NCI-H69 (cell line): ENCODE measurements at regions not wholly inside any gene's neighbourhood (a gene's known extent, or its start where the extent isn't known, plus 50 kb on each side); places are given as distances from the start of the nearest gene placed in this dataset.
"Not testable (repeated sequence)": the region's sequence is repeated elsewhere in the genome, so short reads cannot be mapped to it uniquely, and the experiment has no call there.

Source experiments
- DNase-seq: peaks from one replicate; lab custom pipeline; 2025; lab: John Stamatoyannopoulos, UW

DNA sequence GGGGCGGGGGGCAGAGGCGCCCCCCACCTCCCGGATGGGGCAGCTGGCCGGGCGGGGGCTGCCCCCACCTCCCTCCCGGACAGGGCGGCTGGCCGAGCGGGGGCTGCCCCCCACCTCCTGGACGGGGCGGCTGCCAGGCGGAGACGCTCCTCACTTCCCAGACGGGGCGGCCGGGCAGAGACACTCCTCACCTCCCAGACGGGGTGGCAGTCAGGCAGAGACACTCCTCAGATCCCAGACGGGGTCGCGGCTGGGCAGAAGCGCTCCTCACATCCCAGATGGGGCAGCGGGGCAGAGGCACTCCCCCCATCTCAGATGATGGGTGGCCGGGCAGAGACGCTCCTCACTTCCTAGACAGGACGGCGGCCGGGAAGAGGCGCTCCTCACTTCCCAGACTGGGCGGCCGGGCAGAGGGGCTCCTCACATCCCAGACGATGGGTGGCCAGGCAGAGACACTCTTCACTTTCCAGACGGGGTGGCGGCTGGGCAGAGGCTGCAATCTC, 240.1 kb downstream of the NPIPA7 start:
- not testable (repeated sequence) for DNase-seq

DNA sequence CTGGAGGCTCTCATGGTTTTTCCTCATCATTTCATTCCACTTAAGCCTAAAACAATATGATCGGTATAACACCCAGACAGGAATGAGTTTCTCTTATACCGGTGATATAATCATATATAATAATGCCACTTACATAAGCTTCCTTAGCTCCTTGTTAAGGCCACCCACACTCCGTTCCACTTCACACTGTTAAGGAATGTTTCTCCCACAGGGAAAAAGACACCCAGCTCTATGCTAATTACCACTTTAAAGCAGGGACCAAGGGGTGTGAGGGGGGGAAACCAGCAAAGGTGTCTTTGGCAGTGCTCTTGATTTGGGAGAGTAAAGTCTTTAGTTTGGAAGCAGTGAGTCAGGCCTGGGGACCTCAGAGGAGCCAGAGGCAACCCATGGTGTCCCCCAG, 245.4 kb downstream of the NPIPA7 start:
- DNase-seq: not testable (repeated sequence)

DNA sequence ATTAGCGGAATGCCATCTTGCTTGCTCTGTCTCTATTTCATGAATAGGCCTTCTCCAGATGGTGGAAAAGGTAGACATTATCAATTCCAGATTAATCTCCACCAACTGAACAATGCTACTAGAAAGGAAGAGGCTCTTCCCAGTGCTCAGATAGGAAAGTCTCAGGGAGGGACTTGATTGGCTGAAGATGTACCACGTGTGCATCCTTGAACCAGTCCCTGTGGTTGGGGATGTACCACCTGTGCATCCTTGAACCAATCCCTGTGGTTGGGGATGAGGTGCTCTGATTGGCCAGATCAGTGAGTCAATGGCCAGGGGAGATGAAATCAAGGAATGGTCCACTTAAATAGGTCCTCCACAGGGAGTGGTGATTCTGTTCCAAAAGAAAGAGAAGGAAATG, 246.2 kb downstream of the NPIPA7 start:
- not testable (repeated sequence) for DNase-seq

DNA sequence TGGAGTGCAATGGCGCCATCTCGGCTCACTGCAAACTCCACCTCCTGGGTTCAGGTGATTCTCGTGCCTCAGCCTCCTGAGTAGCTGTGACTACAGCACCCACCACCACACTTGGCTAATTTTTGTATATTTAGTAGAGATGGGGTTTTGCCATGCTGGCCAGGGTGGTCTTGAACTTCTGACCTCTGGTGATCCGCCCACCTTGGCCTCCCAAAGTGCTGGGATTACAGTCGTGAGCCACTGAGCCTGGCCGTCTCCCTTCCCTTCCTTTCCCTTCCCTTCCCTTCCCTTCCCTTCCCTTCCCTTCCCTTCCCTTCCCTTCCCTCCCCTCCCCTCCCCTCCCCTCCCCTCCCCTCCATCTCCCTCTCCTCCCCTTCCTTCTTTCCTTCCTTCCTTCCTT, 248.9 kb downstream of the NPIPA7 start:
- not testable (repeated sequence) for DNase-seq

DNA sequence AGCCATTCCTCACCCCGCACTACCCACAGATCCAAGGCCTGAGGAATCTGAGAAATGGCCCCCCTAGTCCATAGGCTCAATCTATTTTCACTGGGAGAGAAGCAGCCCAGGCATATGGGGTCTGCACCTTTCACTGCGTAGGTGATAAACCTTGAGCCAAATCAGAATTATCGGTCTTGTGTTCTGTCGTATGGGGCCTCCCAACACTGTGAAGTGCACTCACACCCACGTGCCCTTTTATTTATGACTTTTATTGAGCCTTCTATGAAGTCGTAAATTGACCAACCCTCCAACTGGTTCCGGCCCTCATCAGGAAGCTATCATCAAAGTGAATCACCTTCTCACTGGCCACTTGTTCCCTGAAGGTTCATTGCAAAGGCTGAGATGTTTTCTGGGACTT, 259.3 kb downstream of the NPIPA7 start:
- not testable (repeated sequence) for DNase-seq

DNA sequence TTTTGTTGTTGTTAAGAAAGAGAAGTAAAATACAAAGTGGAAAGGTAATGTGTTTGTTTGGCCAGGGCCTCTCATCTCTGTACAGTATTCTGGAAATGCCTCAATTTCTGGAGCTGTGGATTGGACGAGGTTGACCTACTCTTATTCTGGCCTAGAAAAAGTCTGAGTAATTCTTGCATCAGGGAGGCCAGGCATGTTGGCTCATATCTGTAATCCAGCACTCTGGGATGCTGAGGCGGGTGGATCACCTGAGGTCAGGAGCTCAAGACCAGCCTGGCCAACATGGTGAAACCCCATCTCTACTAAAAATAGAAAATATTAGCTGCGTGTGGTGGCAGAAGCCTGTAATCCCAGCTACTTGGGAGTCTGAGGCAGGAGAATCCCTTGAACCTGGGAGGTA, 259.8 kb downstream of the NPIPA7 start:
- not testable (repeated sequence) for DNase-seq

DNA sequence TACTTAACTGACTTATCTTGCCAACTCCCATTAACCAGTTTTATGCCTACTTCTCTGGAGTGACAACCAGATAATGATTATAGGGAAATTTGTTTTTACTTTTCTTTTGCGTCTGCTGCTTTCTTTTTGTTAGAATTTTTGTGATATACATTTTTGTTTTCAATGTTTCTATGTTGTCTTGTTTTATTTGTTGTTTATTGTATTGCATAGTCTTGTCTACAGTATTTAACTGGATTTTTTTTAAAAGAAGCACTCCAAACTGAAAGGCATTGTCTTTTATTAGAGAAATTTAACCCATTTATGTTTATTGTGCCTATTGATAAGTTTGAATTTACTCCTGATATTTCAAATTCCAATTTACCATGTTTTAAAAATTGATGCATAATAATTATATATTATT, 264.9 kb downstream of the NPIPA7 start:
- not testable (repeated sequence) for DNase-seq

DNA sequence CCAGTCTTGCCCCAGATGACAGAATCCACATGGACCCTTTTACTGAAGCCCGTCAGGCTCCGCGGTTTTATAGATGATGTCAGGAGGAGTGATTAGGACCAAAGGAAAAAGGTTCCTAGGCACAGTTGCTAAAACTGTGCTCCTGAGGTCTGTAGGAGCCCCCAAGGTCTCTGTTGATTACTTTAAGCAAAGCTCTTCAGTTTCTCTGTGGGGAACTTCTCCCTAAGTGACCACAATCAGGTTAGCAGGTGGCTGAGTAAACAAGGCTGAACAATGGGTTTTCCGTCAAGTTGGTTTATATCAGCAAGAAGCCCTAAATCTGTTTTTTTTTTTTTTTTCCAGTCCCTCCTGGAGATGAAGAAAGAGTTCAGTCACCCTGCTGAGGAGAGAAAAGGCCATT, 269.1 kb downstream of the NPIPA7 start:
- DNase-seq: not testable (repeated sequence)

DNA sequence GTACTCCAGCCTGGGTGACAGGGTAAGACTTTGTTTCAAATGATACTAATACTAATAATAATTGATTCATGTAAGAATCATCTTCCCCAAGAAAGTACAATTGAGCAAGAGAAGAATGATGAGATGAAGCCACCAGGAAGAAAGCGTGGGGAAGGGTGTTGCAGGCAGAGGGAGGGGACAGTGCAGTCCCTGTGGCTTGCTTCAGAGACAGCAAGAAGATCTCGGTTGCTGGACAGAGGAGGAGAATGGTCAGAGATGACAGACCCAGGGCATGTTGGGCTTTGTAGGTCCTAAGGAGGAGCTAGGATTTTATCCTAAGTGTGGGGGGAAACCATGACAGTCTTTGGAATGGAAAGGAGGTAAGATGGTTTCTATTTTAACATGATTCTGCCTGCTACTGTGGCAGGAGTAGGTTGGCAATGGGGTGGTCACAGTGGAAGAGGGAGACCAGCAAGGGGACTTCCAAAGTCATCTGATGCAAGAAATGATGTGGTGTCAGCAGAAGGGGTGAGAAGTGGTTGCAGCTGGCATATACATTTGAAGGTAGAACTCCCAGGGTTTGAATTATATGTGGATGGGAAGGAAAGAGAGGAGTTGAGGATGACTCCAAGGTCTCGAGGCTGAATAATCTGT, 293.4 kb downstream of the NPIPA7 start:
- not testable (repeated sequence) for DNase-seq

DNA sequence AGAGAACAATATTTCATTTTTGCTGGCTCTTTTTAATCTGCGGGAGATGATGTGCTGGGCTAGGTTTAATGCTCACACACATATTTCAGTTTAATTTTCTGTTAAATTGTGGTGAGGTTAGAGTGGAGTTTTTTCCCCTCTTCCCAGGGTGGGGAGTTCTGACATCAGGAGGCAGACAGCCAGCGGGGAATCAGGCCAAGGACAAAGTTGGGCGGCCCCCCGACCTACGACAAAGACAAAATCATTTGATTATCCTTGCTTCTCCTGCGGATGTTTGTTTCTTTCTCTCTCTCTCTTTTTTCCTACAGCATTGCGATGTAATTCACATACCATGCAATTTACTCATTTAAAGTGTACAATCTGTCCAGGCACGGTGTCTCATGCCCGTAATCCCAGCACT, 295.9 kb downstream of the NPIPA7 start:
- not testable (repeated sequence) for DNase-seq

DNA sequence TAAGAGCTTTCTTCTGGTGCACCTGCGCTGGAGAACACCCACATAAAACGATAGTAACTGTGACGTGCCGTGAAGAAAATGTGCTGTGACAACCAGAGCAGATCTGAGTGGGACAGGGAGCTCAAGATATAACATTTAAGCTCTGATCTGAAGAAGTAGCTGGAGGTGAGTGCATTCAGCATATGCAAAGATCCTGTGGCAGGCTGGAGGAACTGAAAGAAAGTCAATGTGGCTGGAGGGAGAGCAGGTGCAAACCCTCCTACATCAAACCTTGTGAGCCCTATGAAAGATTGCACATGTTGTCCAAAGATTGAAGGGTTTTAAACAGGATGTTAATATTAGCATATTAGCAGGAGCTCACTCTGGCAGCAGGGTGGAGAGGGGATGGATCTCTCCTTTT, 342.9 kb downstream of the NPIPA7 start:
- DNase-seq: not testable (repeated sequence)

DNA sequence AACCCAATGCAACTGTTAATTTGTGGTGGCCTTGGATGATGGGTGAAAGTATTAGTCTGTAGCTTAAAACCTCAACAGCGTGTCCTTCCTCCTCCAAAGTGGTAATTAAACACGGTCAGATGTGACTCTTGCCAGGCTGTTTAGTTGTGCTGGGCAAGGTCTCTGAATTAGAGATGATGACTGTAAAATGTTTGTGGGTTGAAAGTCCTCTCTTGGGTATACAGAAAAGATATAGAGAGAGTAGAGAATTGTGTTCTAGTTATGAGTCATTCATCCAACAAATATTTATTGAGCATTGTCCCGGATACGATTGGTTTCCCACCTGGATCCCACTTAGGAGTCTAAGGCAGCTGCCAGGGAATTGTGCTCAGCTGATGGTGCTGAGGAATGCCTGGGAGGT, 343.7 kb downstream of the NPIPA7 start:
- DNase-seq: not testable (repeated sequence)

DNA sequence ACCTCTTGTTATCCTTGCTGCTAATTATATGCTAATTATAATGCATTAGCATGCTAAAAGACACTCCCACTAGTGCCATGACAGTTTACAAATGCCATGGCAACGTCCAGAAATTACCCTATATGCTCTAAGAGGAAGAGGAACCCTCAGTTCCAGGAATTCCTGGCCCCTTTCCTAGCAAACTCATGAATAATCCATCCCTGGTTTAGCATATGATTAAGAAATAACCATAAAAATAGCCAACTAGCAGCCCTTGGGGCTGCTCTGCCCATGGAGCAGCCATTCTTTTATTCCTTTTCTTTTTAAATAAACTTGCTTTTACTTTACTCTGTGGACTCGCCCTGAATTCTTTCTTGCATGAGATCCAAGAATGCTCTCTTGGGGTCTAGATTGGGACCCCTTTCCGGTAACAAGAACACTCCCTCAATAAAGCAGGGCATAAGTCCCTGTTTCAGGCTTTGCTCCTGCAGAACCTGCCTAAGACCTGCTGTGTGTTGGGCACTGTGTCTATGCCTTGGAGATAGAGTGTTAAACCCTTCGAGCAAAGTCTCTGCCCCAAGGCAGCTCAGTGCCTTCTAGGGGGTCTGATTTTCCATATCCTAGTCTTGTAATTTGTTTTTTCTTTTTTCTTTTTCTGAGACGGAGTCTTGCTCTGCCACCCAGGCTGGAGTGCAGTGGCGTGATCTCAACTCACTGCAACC, 345.0 kb downstream of the NPIPA7 start:
- not testable (repeated sequence) for DNase-seq

DNA sequence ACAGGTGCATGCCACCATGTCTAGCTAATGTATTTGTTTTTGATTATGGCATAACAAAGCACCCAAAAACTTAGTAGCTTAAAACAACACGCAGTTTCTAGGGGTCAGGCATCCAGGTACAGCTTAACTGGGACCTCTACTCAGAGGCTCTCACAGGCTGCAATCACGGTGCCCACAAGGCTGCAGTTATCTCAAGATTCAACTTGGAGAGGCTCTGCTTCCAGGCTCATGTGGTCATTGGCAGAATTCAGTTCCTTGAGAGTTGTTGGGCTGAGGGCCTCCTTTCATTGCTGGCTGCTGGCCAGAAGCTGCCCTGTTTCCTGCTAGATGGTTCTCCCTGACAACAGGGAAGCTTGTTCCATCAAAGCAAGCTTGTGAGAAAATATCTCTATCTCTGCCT, 348.1 kb downstream of the NPIPA7 start:
- not testable (repeated sequence) for DNase-seq

DNA sequence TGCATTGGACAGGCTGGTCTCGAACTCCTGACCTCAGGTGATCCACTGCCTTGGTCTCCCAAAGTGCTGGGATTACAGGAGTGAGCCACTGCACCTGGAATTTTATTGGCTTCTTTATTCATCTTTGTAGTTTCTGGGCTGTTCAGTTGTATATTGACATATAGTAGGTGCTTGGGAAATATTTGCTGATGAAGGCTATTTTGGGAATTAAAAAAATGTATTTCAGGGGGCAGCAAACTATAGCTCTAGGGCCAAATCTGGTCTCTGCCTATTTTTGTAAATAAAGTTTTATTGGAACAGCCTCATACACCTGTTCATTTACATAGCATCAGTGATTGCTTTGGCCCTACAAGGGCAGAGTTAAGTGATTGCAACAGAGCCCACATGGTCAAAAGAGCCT, 363.6 kb downstream of the NPIPA7 start:
- DNase-seq: not testable (repeated sequence)

DNA sequence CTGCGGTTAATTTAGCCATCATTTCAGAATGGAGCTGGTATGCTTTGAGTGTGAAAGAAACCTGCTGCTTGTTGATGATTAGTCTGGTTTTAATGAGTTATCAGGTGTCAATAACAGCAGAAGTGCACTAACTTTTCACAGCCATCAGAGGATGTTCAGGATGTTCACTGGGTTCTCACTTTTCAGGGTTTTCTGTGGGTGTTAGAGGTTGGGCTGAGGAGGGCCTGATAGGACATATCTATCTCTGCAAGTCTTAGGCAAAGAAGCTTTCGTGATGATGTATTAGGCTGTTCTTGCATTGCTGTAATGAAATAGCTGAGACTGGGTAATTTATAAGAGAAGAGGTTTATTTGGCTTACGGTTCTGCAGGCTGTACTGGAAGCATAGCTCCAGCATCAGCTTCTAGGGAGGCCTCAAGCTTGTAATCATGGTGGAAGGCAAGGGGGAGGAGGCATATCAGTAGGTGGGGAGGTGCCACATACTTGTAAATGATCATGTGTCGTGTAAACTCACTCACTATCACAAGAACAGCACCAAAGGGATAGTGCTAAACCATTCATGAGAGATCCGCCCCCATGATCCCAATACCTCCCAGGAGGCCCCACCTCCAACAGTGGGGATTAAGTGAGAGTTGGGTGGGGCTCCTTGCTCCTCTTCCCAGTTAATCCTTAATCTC, 376.2 kb downstream of the NPIPA7 start:
- not testable (repeated sequence) for DNase-seq

DNA sequence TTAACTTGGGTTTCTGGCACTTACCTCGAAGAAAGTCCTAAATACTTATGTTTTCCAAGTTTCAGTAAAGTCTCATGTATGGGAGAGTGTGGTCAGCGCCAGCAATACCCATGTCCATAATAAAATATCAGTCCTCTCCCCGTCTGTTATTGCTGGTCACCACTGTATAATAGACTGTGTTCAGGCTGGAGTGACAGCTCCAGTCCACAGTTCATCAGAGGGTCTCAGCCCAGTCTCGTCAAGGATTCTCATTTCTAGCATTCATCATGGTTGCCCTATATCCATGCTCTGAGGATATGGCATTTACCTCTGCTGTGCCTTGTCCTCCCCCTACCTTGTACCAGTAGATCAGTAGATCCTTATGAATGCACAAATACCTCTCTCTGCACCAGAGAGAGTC, 384.5 kb downstream of the NPIPA7 start:
- DNase-seq: no peak

DNA sequence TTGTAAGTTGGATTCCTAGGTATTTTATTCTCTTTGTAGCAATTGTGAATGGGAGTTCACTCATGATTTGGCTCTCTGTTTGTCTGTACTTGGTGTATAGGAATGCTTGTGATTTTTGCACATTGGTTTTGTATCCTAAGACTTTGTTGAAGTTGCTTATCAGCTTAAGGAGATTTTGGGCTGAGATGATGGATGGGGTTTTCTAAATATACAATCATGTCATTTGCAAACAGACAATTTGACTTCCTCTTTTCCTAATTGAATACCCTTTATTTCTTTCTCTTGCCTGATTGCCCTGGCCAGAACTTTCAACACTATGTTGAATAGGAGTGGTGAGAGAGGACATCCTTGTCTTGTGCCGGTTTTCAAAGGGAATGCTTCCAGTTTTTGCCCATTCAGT, 391.8 kb downstream of the NPIPA7 start:
- DNase-seq: not testable (repeated sequence)

DNA sequence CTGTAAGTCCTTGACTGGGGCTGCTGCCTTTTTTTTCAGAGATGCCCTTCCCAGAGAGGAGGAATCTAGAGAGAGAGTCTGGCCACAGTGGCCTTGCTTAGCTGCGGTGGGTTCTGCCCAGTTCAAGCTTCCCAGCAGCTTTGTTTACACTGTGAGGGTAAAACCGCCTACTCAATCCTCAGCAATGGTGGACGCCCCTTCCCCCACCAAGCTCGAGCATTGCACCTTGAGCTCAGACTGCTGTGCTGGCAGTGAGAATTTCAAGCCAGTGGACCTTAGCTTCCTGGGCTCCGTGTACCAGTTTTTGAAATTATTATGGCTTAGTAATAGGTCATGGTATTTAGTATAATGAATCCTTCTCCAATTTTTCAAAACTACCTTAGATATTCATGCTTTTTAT, 395.4 kb downstream of the NPIPA7 start:
- peak; percentile 3 for DNase-seq

DNA sequence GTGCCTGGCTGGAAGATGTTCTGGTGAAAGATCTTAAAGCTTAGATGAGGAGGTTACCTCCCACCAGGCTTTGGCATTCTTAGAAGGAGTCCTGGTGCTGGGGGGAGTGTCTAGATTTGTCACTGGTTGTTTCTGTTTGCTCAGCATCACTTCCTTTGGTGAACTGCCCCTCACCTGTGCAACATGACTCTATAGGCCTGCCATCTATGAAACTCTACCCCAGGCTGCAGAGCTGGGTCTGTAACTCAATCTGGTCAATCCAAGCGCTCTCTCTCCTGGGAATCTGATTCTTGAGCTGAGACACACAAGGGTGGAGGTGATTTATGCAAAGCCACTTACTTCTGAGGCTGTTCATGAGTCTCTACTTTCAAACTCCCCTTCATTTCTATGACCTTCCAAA, 399.4 kb downstream of the NPIPA7 start:
- no peak for DNase-seq

DNA sequence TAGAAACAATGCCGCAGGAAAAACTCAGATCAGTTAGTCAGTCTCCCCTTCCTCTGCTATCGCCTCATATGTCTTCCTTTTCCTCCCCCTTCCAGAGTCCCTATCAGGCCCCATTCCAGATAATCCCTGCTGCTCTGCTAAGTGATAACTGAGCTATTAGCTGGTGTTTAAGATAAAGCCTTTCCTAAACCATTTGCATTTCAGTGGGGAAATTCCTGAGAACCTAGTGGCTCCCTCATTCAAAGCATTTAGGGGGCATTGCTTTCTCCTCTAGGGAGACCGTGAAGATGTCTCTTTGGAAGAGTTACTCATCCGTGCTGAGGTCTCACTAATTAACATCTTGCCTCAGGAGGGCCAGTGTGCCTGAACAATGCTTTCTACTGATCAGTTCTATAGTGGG, 401.6 kb downstream of the NPIPA7 start:
- no peak for DNase-seq

DNA sequence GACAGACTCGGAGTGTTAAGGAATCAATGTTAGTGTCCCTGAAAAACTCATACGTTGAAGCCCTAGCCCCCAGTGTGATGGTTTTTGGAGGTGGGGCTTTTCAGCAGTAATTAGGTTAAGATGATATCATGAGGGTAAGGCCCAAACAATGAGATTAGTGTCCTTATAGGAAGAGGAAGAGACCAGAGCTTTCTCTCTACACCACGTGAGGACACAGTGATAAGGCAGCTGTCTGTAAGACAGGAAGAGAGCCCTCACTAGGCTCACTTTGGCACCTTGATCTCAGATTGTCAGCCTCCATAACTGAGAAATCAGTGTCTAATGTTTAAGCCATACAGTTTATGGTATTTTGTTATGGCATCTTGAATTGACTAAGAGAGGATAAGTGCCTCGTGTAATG, 403.2 kb downstream of the NPIPA7 start:
- no peak for DNase-seq

DNA sequence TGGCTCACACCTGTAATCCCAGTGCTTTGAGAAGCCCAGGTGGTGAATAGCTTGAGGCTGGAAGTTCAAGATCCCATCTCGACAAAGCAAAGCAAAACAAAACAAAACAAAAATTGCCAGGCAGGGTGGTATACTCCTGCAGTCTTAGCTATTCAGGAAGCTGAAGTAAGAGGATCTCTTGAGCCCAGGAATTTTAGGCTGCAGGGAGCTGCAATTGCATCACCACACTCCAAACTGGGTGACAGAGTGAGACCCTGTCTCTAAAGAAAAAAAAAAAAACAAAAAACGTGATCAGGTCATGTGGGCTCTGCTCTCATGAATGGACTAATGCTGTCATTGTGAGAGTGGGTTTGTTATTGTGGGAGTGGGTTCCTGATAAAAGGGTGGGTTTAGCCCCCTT, 409.1 kb downstream of the NPIPA7 start:
- DNase-seq: no peak
